GM12892 (cell line): ENCODE measurements at regions not wholly inside any gene's neighbourhood (a gene's known extent, or its start where the extent isn't known, plus 50 kb on each side); places are given as distances from the start of the nearest gene placed in this dataset.

Experiments
- POLR2AphosphoS5 ChIP-seq: IDR thresholded peaks from 2 replicates; pipeline ENCODE4 v1.6.1; 2011; ENCODE audit warnings: low read depth, low read length, control low read depth
- TAF1 ChIP-seq: IDR thresholded peaks from 2 replicates; pipeline ENCODE4 v1.6.1; 2011; ENCODE audit warnings: low read depth, mild to moderate bottlenecking, control low read depth, low read length, borderline replicate concordance

DNA sequence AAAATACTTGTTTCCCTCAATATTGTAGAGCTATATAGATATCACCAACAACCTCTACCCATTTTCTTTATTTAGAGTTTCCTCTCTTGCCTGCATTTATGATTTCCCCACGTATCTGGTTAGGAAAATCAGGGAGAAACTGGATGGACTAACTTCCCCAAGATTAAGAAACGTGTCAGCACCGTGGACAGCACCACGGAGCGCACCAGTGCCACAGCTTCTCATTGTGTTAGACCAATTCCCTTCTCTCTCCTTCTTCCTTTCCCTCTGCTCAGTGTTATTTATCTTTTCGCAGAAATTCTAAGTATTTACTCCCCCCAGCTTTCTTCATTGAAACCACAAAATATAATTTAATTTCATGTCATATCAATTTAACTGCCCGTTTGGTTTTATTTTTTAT lies 568.6 kb upstream of the BOD1L1 start:
- TF ChIP-seq POLR2AphosphoS5 (no peak), TAF1 (no peak)
